H7 (cell line): ENCODE measurements at regions not wholly inside any gene's neighbourhood (a gene's known extent, or its start where the extent isn't known, plus 50 kb on each side); places are given as distances from the start of the nearest gene placed in this dataset.

Source experiments
- DNase-seq: peaks from one replicate; pipeline ENCODE4 v3.0.0; 2012
- H3K27me3 ChIP-seq: 2 replicates; pipeline ENCODE4 v1.6.0; 2011; ENCODE audit warnings: mild to moderate bottlenecking, low read length; ENCODE audit not compliant: control insufficient read depth, insufficient read depth
- H3K36me3 ChIP-seq: replicated peaks from 2 replicates; pipeline ENCODE4 v1.5.1; 2011; ENCODE audit warnings: low read length; ENCODE audit not compliant: control insufficient read depth, insufficient read depth
- H3K4me3 ChIP-seq: 2 replicates; pipeline ENCODE4 v1.5.1; 2011; ENCODE audit warnings: low read depth, mild to moderate bottlenecking, control low read depth, low read length, moderate library complexity; ENCODE audit not compliant: insufficient read depth

DNA sequence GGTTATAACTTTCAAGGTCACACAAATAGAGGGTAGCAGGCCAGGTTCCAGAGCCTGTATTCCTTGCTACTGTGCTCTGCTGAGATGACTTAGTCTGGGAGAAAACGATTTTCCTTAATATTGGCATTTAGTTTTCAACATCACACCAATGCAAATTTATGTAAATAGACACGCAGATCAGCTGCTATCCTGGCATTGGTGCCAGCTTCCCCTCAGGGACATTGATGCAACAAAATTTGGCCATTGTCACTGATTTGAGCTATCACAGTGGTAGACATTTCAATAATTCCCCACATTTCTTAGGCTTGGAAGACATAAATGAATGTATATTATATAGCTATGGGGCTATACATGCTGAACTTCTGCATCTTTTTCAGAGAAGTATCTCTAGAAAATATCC is 71.6 kb upstream of the ASTN2 start:
- Histone ChIP-seq H3K27me3 (no peaks in the 10 kb centered on the region), H3K4me3 (no peak overlapping the region), H3K36me3 (no peaks in the 10 kb centered on the region)
- no peak for DNase-seq

DNA sequence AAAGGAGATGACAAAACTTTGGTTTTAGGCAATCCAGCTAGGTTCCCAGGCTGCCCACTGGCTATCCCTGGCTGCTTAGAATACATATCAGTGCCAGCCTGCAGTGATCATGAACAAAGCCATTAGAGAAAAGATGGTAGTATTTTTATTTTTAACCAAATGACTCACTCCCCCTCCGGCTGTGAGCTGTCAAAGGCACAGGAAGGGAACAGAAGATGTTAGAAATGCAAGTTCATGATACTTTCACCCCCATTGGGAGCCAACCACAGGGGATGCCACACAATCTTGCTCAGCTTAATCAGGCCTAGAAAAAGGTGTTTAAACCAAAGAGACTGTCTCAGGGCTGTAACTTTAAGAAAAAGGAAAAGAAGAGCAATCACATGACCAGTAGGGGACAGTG is 70.3 kb upstream of the ASTN2 start:
- Histone ChIP-seq H3K36me3 (no peaks in the 10 kb centered on the region), H3K4me3 (no peak overlapping the region), H3K27me3 (no peaks in the 10 kb centered on the region)
- DNase-seq: peak; percentile 11

DNA sequence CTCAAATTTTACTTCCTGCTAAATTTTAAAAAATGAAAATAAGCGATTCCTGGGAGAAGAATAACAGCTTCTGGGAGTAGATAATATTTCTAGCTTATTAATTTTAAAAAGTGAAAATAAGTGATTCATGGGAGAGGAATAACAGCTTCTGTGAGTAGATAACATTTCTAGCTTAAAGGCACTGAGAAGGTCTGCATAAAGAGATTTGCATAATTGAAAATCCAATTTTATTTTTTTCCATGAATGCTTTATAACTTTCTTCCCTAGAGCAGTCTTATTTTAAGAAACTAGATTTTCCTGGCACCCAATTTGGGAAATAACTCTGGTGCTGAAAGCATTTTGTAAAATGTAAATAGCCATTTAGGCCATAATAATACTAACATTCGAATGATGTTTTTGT is 65.9 kb upstream of the ASTN2 start:
- Histone ChIP-seq H3K27me3 (no peaks in the 10 kb centered on the region), H3K36me3 (no peaks in the 10 kb centered on the region), H3K4me3 (no peak overlapping the region)
- no peak for DNase-seq

DNA sequence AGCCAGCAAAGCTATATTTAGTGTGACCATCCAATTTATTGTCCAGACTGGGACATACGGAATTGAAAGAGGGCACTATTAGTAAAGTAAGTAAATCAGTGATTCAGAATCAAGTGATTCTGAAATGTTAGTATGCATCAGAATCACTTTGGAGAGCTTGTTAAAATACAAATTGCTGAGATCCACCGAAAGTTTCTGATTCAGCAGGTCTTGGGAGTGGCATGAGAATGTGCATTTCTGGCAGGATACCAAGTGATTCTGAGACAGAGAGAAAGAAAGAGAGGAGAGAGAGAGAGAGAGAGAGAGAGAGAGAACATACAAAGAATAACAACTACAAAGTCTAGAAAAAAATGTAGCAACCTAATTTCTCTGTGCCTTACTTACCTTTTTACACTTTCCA is 65.4 kb upstream of the ASTN2 start:
- H3K27me3 ChIP-seq: no peaks in the 10 kb centered on the region
- no peaks in the 10 kb centered on the region for H3K36me3 ChIP-seq
- no peak for DNase-seq
- no peak overlapping the region for H3K4me3 ChIP-seq

DNA sequence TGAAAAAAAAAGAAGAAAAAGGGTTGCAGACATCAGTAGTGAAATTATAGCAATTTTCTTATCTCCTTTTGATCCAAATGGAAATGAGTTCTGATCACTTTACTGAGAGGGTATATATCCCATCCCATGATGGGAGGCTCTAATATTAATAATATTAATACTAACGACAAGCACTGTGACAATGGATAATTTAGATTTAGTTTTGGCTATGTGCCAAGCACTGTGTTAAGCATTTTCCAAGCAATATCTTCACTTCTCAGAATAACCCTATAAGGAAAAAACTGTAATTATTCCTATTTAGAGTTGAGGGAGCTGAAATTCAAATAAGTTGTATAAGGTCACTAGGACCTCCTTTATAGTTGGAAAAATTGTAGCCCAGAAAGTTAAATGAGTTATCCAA is 58.4 kb upstream of the ASTN2 start:
- no peak for DNase-seq
- H3K27me3 ChIP-seq: no peaks in the 10 kb centered on the region
- no peak overlapping the region for H3K4me3 ChIP-seq
- H3K36me3 ChIP-seq: no peaks in the 10 kb centered on the region

DNA sequence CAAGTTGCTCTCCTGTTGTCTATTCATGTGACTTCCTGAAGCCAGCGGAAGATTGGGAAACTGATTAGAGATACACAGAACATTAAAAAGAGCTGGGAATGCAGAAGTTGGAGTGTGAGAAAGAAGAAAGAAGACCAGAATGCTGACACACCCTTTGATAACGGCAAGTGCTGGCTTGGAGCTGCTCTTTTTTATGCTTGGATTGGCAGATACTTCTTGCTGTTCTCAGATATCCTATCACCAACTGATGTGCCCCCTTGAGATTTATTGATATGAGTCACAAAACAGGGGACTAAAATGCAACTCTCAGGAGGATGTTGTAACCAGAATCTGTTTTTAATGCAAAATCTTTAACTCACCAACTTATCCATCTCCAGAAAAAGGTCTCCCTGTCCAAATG is 56.0 kb upstream of the ASTN2 start:
- Histone ChIP-seq H3K36me3 (no peaks in the 10 kb centered on the region), H3K27me3 (no peaks in the 10 kb centered on the region), H3K4me3 (no peak overlapping the region)
- DNase-seq: no peak

DNA sequence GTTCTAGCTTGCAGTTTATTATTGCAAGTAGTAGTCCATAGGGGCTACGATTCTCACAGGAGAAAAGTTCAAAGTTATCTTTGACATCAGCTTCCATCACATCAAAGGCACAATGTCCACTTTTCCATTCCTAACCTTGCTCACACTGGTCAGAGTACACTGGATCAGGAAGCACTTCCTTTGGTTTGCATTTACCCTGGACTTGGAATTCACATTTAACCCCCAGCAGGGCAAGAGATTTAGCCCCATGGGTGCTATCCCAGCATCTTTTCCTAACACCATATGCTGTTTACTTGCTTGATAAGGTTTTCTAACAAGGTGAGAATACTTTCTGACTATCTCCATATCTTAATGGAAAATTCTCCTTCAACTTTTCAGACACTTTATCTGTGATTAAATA is 55.6 kb upstream of the ASTN2 start:
- no peak overlapping the region for H3K4me3 ChIP-seq
- H3K36me3 ChIP-seq: no peaks in the 10 kb centered on the region
- no peak for DNase-seq
- H3K27me3 ChIP-seq: no peaks in the 10 kb centered on the region

DNA sequence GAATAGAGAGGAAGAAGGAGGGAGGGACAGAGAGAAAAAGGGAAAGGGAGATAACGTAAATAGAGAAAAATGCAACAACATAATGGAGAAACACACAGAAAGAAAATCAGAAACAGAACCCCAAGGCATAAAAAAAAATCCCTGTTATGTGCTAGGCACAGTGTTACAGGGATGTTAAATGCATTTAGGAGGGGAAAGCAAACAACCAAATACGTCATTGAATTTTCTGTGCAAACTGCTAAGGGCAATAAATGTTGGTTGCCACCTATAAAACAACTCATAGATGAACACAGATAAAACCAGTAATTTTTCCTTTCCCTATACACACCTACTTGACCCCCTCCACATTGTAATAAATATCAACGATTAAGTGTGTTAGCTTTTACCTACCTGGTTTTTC is 51.3 kb upstream of the ASTN2 start:
- no peaks in the 10 kb centered on the region for H3K27me3 ChIP-seq
- no peaks in the 10 kb centered on the region for H3K36me3 ChIP-seq
- H3K4me3 ChIP-seq: no peak overlapping the region
- no peak for DNase-seq

DNA sequence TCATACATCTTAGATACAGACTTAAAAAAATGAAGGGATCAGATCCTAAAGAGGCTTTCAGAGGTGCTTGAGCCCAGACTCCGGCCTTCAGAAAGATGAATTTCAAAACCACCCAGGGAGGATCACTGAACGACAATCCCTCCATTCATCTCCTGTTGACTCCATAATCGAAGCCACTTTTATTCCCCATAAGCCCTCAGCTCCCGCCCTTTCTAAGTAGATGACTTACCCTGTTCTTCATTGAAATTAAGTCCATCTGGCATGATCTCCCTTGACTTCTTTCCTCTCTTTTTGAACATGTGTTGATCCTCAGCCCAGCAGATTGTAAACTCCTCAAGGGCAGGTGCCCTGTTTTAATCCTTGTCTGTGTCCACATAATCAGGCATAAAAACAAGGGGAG is 50.8 kb upstream of the ASTN2 start:
- Histone ChIP-seq H3K27me3 (no peaks in the 10 kb centered on the region), H3K4me3 (no peak overlapping the region), H3K36me3 (no peaks in the 10 kb centered on the region)
- DNase-seq: no peak

DNA sequence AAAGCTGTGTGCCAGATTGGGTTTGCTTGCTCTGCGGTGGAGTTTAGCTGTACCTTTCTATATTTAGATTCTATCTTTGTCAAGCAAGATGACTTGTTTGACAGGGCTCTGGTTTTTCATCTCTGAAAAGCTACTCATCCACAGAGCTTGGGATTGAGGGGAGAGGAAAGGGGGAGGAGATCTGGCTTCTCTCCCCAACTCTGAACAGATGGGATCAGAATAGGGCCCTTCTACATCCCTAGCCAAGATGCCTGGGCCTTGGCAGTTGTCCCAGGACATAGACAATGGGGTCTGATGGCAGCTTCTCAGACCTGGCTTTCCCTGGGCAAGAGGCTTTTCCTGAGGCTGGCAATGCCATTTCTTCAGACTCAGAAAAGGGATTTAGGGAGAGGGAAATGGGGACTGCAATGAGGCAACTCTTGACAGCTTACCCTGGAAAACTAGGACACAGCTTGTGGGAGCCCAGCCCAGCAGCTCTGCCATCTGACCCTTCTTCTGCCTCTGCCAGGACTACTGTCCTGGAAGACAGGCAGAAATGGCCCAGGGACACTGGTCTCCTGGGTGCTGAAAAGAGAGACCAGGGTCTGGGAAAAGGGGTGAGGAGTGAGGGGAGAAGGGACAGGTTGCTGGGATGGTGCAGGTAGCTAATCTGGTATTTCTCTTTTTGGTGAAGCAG is 50.2 kb upstream of the ASTN2 start:
- Histone ChIP-seq H3K27me3 (no peaks in the 10 kb centered on the region), H3K4me3 (no peak overlapping the region), H3K36me3 (no peaks in the 10 kb centered on the region)
- no peak for DNase-seq
